Gastroesophageal sphincter (tissue), 4 donors: ENCODE measurements at regions not wholly inside any gene's neighbourhood (a gene's known extent, or its start where the extent isn't known, plus 50 kb on each side); places are given as distances from the start of the nearest gene placed in this dataset.

Source experiments
- ATAC-seq: fragments of 150-250 bp; one replicate; pipeline ENCODE4 v1.9.1; 2016; ENCODE audit warnings: mild to moderate bottlenecking, moderate library complexity
- H3K27ac ChIP-seq, 4 donors: fragments of 200-600 bp; sonication (generic) in 3 of 4; 1 replicate in 3 of 4; 2 replicates in 1 of 4; pipeline ENCODE4 v1.5.1; 2016 to 2019
- H3K27me3 ChIP-seq: fragments of 200-600 bp; sonication (generic); one replicate; pipeline ENCODE4 v1.5.1; 2019
- H3K36me3 ChIP-seq, 2 donors: fragments of 200-600 bp; sonication (generic); one replicate each; pipeline ENCODE4 v1.5.1; 2019; ENCODE audit warnings: control low read depth in 1 of 2
- H3K4me1 ChIP-seq, 3 donors: fragments of 200-600 bp; sonication (generic); 1 replicate in 2 of 3; 2 replicates in 1 of 3; pipeline ENCODE4 v1.5.1; 2016 to 2019; ENCODE audit warnings: control low read depth in 2 of 3
- H3K4me3 ChIP-seq, 2 donors: fragments of 200-600 bp; sonication (generic); one replicate each; pipeline ENCODE4 v1.5.1; 2019; ENCODE audit warnings: mild to moderate bottlenecking in 1 of 2, moderate library complexity in 1 of 2
- H3K9me3 ChIP-seq, 3 donors: fragments of 200-600 bp; sonication (generic); one replicate each; pipeline ENCODE4 v1.5.1; 2017 to 2019; ENCODE audit warnings: control low read depth in 2 of 3
- EP300 ChIP-seq: sonication (generic); formaldehyde crosslinking; IDR thresholded peaks from one replicate; pipeline ENCODE4 v1.6.1; 2017; ENCODE audit warnings: antibody characterized with exemption, mild to moderate bottlenecking
- POLR2A ChIP-seq, 2 donors: fragments of 450-650 bp; IDR thresholded peaks; one replicate each; pipeline ENCODE4 v1.6.1; 2017; ENCODE audit warnings: antibody characterized with exemption in 2 of 2, mild to moderate bottlenecking in 2 of 2, moderate library complexity in 1 of 2
- POLR2AphosphoS5 ChIP-seq: sonication (generic); formaldehyde crosslinking; IDR thresholded peaks from one replicate; pipeline ENCODE4 v1.6.1; 2017; ENCODE audit warnings: antibody characterized with exemption
- WGBS, 2 donors: methylation state at CpG; one replicate each; pipeline ENCODE4 v1.1.5; 2018; ENCODE audit warnings: low coverage in 1 of 2; 5-methylcytosine and 5-hydroxymethylcytosine counted together
- TF ChIP-seq, protein P1 (sequence below), 4 experiments: fragments of 200-600 bp in 2 of 4; fragments of 450-650 bp in 2 of 4; sonication (generic) in 1 of 4; IDR thresholded peaks; one replicate each; pipeline ENCODE4 v1.5.1; 2017 to 2019; ENCODE audit warnings: antibody characterized with exemption in 4 of 4, mild to moderate bottlenecking in 2 of 4, moderate library complexity in 2 of 4

DNA sequence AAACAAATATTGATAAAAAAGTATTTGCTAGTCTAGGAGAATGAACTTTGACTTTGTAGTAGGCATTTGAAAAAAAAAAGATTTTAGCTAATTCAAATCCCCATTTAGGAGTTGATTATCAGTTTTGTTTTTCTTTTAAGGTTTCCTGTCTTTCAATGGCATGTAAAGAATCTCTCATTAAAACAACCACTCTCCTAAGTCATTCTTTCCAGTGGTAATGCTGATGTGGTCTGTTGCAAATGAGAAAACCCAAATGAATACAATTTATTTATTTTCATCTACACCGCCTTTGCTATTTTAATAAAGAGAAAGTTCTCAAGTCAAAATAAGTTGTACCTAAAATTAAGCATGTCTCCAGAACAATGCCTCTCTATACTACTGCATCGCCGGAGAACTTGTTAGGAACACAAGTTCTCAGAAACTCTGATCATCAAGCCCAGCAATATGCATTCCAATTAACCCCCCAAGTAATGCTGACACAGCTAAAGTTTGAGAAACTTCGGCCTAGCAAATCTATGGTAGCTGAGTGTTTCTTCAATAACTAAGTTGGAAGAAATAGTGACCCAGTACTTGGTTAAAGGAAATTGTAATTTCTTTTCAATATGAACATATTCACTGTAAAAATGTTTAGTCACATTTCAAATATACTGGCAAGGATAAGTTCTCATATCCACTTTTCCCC, 255.1 kb downstream of the PTPRC start:
- H3K27me3 ChIP-seq: no peaks in the 10 kb centered on the region
- no peaks in the 10 kb centered on the region for H3K4me1 ChIP-seq
- ATAC-seq: no peak
- TF ChIP-seq EP300 (no peak), POLR2A (IDR thresholded peaks at IDR 0.05) (no peak), POLR2AphosphoS5 (no peak)
- TF ChIP-seq, protein P1, sequence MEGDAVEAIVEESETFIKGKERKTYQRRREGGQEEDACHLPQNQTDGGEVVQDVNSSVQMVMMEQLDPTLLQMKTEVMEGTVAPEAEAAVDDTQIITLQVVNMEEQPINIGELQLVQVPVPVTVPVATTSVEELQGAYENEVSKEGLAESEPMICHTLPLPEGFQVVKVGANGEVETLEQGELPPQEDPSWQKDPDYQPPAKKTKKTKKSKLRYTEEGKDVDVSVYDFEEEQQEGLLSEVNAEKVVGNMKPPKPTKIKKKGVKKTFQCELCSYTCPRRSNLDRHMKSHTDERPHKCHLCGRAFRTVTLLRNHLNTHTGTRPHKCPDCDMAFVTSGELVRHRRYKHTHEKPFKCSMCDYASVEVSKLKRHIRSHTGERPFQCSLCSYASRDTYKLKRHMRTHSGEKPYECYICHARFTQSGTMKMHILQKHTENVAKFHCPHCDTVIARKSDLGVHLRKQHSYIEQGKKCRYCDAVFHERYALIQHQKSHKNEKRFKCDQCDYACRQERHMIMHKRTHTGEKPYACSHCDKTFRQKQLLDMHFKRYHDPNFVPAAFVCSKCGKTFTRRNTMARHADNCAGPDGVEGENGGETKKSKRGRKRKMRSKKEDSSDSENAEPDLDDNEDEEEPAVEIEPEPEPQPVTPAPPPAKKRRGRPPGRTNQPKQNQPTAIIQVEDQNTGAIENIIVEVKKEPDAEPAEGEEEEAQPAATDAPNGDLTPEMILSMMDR (IDR thresholded peaks at IDR 0.05): no peak
- no peak overlapping the region for H3K4me3 ChIP-seq
- no peaks in the 10 kb centered on the region for H3K36me3 ChIP-seq
- WGBS, 2 donors: 86 to 89% methylated on average over 4 of the region's 4 CpGs
- no peak overlapping the region for H3K27ac ChIP-seq
- H3K9me3 ChIP-seq: no peaks in the 10 kb centered on the region

DNA sequence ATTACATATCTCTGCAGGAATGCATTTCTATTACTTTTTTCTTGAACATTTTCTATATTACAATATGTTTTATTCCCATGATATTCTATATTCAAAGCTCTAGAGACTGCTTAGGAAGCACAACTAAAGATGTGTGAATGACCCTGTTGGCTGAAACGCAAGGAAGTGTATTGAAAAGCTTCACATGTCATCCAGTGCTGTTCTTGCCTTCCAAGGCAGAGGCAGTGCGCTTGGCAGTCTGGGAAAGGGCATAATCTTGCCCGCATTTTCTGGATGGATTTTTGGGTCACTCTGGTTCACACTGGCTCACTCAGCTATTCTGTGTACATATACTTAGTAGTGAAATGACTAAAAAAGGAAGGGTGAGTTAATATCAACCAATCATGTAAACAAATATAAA, 262.4 kb downstream of the PTPRC start:
- H3K9me3 ChIP-seq: no peaks in the 10 kb centered on the region
- ATAC-seq: no peak
- H3K27me3 ChIP-seq: no peaks in the 10 kb centered on the region
- 85 to 90% methylated on average over 2 to 3 of the region's 3 CpGs for WGBS, 2 donors
- no peak overlapping the region for H3K27ac ChIP-seq
- no peaks in the 10 kb centered on the region for H3K36me3 ChIP-seq
- no peaks in the 10 kb centered on the region for H3K4me1 ChIP-seq
- TF ChIP-seq EP300 (no peak), POLR2A (IDR thresholded peaks at IDR 0.05) (no peak), POLR2AphosphoS5 (no peak)
- no peak overlapping the region for H3K4me3 ChIP-seq

DNA sequence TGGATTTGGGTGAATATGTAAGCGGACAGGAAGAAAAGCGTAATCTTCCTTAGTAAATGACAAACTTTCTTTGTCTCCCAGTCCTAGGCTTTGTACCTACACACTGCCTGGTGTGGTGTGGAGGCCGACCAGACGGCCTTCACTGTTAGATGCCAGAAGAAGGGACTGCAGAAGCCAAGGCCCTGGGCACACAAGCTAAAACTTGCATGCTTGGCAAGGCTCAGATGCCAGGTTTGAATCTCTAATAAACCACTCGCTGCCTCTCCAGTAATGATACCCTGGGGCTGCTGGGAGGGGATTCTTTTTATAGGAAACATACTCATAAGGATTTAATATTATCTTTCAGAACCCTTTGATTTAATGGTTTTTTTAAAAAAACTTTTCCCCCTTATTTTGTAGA, 263.8 kb downstream of the PTPRC start:
- no peak for TF ChIP-seq EP300
- TF ChIP-seq, protein P1 (IDR thresholded peaks at IDR 0.05): no peak
- no peak for TF ChIP-seq POLR2A (IDR thresholded peaks at IDR 0.05)
- TF ChIP-seq POLR2AphosphoS5: no peak

DNA sequence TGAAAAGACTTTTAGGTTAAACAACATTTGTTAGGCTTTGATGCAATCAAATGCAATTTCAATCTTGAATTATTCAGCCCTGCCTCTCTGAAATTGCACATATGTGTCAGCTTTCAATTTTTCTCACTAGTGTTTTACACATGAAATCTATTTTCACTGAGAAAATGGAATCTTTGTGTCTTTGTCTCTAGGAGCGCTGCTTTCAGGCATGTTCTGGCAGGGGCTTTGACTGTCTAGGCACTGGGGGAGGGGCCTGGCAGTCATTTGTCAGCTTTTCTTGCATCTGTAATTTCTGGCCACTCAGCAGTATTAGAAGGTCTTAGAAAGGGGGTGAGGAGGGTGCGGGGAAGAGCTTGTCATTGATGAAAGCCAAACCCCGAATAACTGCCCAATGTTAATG, 264.4 kb downstream of the PTPRC start:
- WGBS, 2 donors: 27 to 57% methylated on average over 1 to 3 of the region's 3 CpGs
- H3K27ac ChIP-seq: no peak overlapping the region
- no peaks in the 10 kb centered on the region for H3K4me1 ChIP-seq
- H3K27me3 ChIP-seq: no peaks in the 10 kb centered on the region
- no peaks in the 10 kb centered on the region for H3K9me3 ChIP-seq
- no peak overlapping the region for H3K4me3 ChIP-seq
- H3K36me3 ChIP-seq: no peaks in the 10 kb centered on the region
- TF ChIP-seq POLR2A (IDR thresholded peaks at IDR 0.05) (no peak), POLR2AphosphoS5 (no peak), EP300 (no peak)
- TF ChIP-seq, protein P1 (IDR thresholded peaks at IDR 0.05): no peak
- no peak for ATAC-seq

More for the DNA sequence above, 263.8 kb downstream of the PTPRC start:
- no peak for ATAC-seq
- no peak overlapping the region for H3K4me3 ChIP-seq
- H3K27ac ChIP-seq: no peak overlapping the region
- 85 to 90% methylated on average over 5 of the region's 5 CpGs for WGBS, 2 donors
- H3K9me3 ChIP-seq: no peaks in the 10 kb centered on the region
- H3K4me1 ChIP-seq: no peaks in the 10 kb centered on the region
- H3K36me3 ChIP-seq: no peaks in the 10 kb centered on the region
- H3K27me3 ChIP-seq: no peaks in the 10 kb centered on the region

DNA sequence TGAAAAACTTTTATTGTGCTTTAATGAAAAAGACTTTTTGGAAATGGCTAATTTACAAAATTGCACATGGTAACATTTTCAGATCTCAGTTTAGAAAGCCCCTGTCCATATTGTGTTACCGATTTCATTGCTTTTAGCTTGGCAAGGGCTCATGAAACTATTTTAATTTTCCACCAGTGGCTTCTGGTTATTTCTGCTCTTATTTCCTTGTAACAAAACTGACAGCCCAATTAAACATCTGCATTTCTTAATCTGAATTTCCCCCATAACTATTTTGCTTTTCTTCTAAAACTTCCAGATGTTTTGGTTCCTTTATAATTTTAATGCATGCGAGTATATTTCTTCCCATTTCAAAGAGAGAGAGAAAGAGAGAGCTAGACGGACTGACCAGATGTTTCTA, 264.8 kb downstream of the PTPRC start:
- TF ChIP-seq POLR2A (IDR thresholded peaks at IDR 0.05) (no peak), POLR2AphosphoS5 (no peak), EP300 (no peak)
- TF ChIP-seq, protein P1 (IDR thresholded peaks at IDR 0.05): no peak
- 48 to 79% methylated on average over 3 of the region's 3 CpGs for WGBS, 2 donors
- no peaks in the 10 kb centered on the region for H3K36me3 ChIP-seq
- no peak for ATAC-seq
- no peak overlapping the region for H3K27ac ChIP-seq
- no peak overlapping the region for H3K4me3 ChIP-seq
- no peaks in the 10 kb centered on the region for H3K9me3 ChIP-seq
- H3K27me3 ChIP-seq: no peaks in the 10 kb centered on the region
- H3K4me1 ChIP-seq: no peaks in the 10 kb centered on the region
